K562 (cell line): ENCODE measurements at regions not wholly inside any gene's neighbourhood (a gene's known extent, or its start where the extent isn't known, plus 50 kb on each side); places are given as distances from the start of the nearest gene placed in this dataset.

Source experiments
- ATAC-seq: fragments of 200-7000 bp; cut with Tn5 transposase; 3 replicates; pipeline ENCODE4 v1.9.1; 2020; ENCODE audit warnings: moderate library complexity
- BruUV-seq: library from RNA; stranded (reverse); fragments of 400-500 nt; replicated peaks from 2 replicates; lab custom pipeline; 2021; lab: Mats Ljungman, UMichigan
- CTCF ChIA-PET: fragments of 300-600 bp; formaldehyde crosslinking; extraction: SDS; loops from one replicate; lab custom pipeline; 2021; ENCODE audit warnings: low intra/inter-chr PET ratio; lab: Yijun Ruan, JAX
- POLR2A ChIA-PET: fragments of 300-600, 350-650 bp; sonication (Branson Sonifier 250); formaldehyde crosslinking; extraction: SDS; loops from one replicate; lab custom pipeline; 2021; ENCODE audit warnings: antibody characterized with exemption, inconsistent platforms; lab: Yijun Ruan, JAX
- DNase-seq, 4 experiments: peaks; one replicate each; pipeline versions ENCODE4 v3.0.0 to v3.0.0-alpha.2; 2011 to 2018; ENCODE audit warnings: low spot score in 3 of 4, mixed read lengths in 3 of 4; ENCODE audit errors: extremely low read depth in 1 of 4
- FAIRE-seq: peaks from 2 replicates; lab custom pipeline; 2011; peaks lifted over from hg19 to GRCh38; lab: Jason Lieb, UNC
- H2AFZ ChIP-seq: 2 replicates; pipeline ENCODE4 v1.6.0; 2011; ENCODE audit warnings: low read depth, low read length, control low read depth, inconsistent platforms
- H3K27ac ChIP-seq: fragments of 200-600 bp; 3 replicates; pipeline ENCODE4 v1.8.0; 2011; ENCODE audit warnings: low read depth, mild to moderate bottlenecking, control low read depth, inconsistent platforms, low read length, moderate library complexity, mixed read lengths; ENCODE audit errors: extremely low read depth
- H3K27me3 ChIP-seq, 2 experiments: fragments of 300-600 bp in 1 of 2; 2 replicates in 1 of 2; 3 replicates in 1 of 2; pipeline versions ENCODE4 v1.6.0 to v1.8.0; 2011; ENCODE audit warnings: inconsistent platforms in 2 of 2, low read length in 2 of 2, mild to moderate bottlenecking in 1 of 2, mixed read lengths in 1 of 2, moderate library complexity in 1 of 2; ENCODE audit not compliant: control insufficient read depth in 2 of 2, insufficient read depth in 2 of 2
- H3K36me3 ChIP-seq: fragments of 300-600 bp; 3 replicates; pipeline ENCODE4 v1.8.0; 2011; ENCODE audit warnings: mild to moderate bottlenecking, low read length, inconsistent platforms; ENCODE audit not compliant: control insufficient read depth, insufficient read depth
- H3K4me1 ChIP-seq, 2 experiments: fragments of 200-600 bp in 1 of 2; replicated peaks in 1 of 2; 2 replicates in 1 of 2; 3 replicates in 1 of 2; pipeline versions ENCODE4 v1.5.1 to v1.8.0; 2011; ENCODE audit warnings: inconsistent platforms in 2 of 2, low read length in 2 of 2, mild to moderate bottlenecking in 1 of 2, mixed read lengths in 1 of 2, moderate library complexity in 1 of 2; ENCODE audit not compliant: control insufficient read depth in 2 of 2, insufficient read depth in 2 of 2
- H3K4me2 ChIP-seq: 2 replicates; pipeline ENCODE4 v1.6.1; 2011; ENCODE audit warnings: low read length, control low read depth, inconsistent platforms, mixed read lengths; ENCODE audit not compliant: insufficient read depth
- H3K4me3 ChIP-seq: fragments of 200-600 bp; sonication (generic), shearing (Covaris generic); 2 replicates; pipeline ENCODE4 v1.5.1; 2016; ENCODE audit warnings: control low read depth, inconsistent platforms
- H3K79me2 ChIP-seq: fragments of 200-600 bp; 3 replicates; pipeline ENCODE4 v1.8.0; 2011; ENCODE audit warnings: low read length, inconsistent platforms; ENCODE audit not compliant: control insufficient read depth, insufficient read depth
- H3K9ac ChIP-seq, 2 experiments: 2 replicates each; pipeline versions ENCODE4 v1.6.0 to v1.6.1; 2011; ENCODE audit warnings: low read depth in 2 of 2, low read length in 2 of 2, control low read depth in 1 of 2, inconsistent platforms in 1 of 2, mild to moderate bottlenecking in 1 of 2, mixed read lengths in 1 of 2; ENCODE audit not compliant: insufficient read depth in 1 of 2
- H3K9me1 ChIP-seq: one replicate; pipeline ENCODE4 v1.6.0; 2011; ENCODE audit warnings: inconsistent platforms, mild to moderate bottlenecking, low read length, moderate library complexity; ENCODE audit not compliant: control insufficient read depth, insufficient read depth
- H3K9me3 ChIP-seq: replicated peaks from 2 replicates; pipeline ENCODE4 v1.5.1; 2011; ENCODE audit warnings: low read depth, low read length, inconsistent platforms; ENCODE audit not compliant: control insufficient read depth, insufficient read depth
- H4K20me1 ChIP-seq: replicated peaks from 2 replicates; pipeline ENCODE4 v1.6.1; 2011; ENCODE audit warnings: low read length, inconsistent platforms, mixed read lengths; ENCODE audit not compliant: control insufficient read depth, insufficient read depth
- ATF2 ChIP-seq: sonication (generic); formaldehyde crosslinking; IDR thresholded peaks from 2 replicates; pipeline ENCODE4 v1.8.1; 2022; ENCODE audit warnings: missing genetic modification reagents
- EGR1 ChIP-seq: fragments of 450-650 bp; conservative IDR thresholded peaks from 2 replicates; pipeline ENCODE4 v1.6.1; 2017; ENCODE audit warnings: mild to moderate bottlenecking
- KDM1A ChIP-seq, 2 experiments: fragments of 450-650 bp; IDR thresholded peaks; 2 replicates each; pipeline ENCODE4 v1.6.1; 2016; ENCODE audit warnings: mild to moderate bottlenecking in 2 of 2
- MAFF ChIP-seq: IDR thresholded peaks from 2 replicates; pipeline ENCODE4 v1.6.1; 2012; ENCODE audit warnings: low read length, improper control_type of control experiment
- MXI1 ChIP-seq: IDR thresholded peaks from 2 replicates; pipeline ENCODE4 v1.6.1; 2011; ENCODE audit warnings: low read depth, mild to moderate bottlenecking, improper control_type of control experiment, low read length
- RBM25 ChIP-seq: fragments of 200-400 bp; formaldehyde crosslinking; IDR thresholded peaks from 2 replicates; pipeline ENCODE4 v1.6.1; 2018; ENCODE audit warnings: low read length, low read depth, moderate library complexity; ENCODE audit not compliant: severe bottlenecking
- SMAD1 ChIP-seq: fragments of 150-350 bp; IDR thresholded peaks from 2 replicates; pipeline ENCODE4 v1.6.1; 2014; ENCODE audit warnings: low read length, low read depth; ENCODE audit not compliant: partially characterized antibody
- STAG1 ChIP-seq: sonication (generic); formaldehyde crosslinking; IDR thresholded peaks from 2 replicates; pipeline ENCODE4 v1.5.0; 2020; ENCODE audit warnings: missing genetic modification reagents, borderline replicate concordance
- VEZF1 ChIP-seq: fragments of 200-800 bp; sonication (Bioruptor generic); IDR thresholded peaks from 2 replicates; pipeline ENCODE4 v1.6.1; 2017; ENCODE audit warnings: missing genetic modification characterization, missing compliant biosample characterization
- ZBTB43 ChIP-seq: sonication (generic); formaldehyde crosslinking; IDR thresholded peaks from 2 replicates; pipeline ENCODE4 v1.8.0; 2023; ENCODE audit warnings: mild to moderate bottlenecking, missing genetic modification reagents
- ZNF175 ChIP-seq: fragments of 200-800 bp; sonication (Bioruptor generic); IDR thresholded peaks from 2 replicates; pipeline ENCODE4 v1.6.1; 2016; ENCODE audit warnings: low read depth, mild to moderate bottlenecking, missing genetic modification characterization, missing compliant biosample characterization
- WGBS: fragments of 100-300 bp; shearing (Covaris generic); methylation state at CpG from one replicate; pipeline ENCODE4 v1.1.6; 2016; ENCODE audit warnings: low coverage, mixed read lengths; ENCODE audit not compliant: insufficient coverage; ENCODE audit errors: missing lambda C conversion rate; 5-methylcytosine and 5-hydroxymethylcytosine counted together
- in situ Hi-C: fragments of 300-500 bp; cut with MboI; formaldehyde crosslinking; loops from 4 replicates; pipeline ENCODE4 v1.15.0; 2018; ENCODE audit warnings: inconsistent platforms, mixed read lengths
- intact Hi-C: fragments of 100-400 bp; cut with micrococcal nuclease; formaldehyde crosslinking; loops from 2 replicates; pipeline ENCODE4 v1.14.2; 2022

- FAIRE-seq, result no peak
- POLR2A ChIA-PET, result no interaction called here
- no TSS peak for BruUV-seq
Observed at GRCh38 chr16:85182774-85183173, 70.5 kb upstream of the CIBAR2 start.

GRCh38 chr16:85183564-85183963, 71.3 kb upstream of the CIBAR2 start:
- in situ Hi-C loops (no loop called here), intact Hi-C loops (no loop called here)
- Histone ChIP-seq H3K4me2 (no peak overlapping the region), H2AFZ (no peak overlapping the region), H3K4me3 (no peak overlapping the region), H3K9me3 (no peaks in the 10 kb centered on the region), H3K9ac (no peak overlapping the region), H3K79me2 (peaks cover 50% of the 10 kb centered on the region), H3K36me3 (peaks cover 39% of the 10 kb centered on the region; the same call in 2 of the 3 replicates), H3K9me1 (peaks cover 7% of the 10 kb centered on the region), H4K20me1 (peaks cover 38% of the 10 kb centered on the region), H3K27ac (no peak overlapping the region), H3K4me1 (peaks cover 10 to 49% of the 10 kb centered on the region in 2 experiments), H3K27me3 (no peaks in the 10 kb centered on the region)
- ATAC-seq, result no peak
- no peak for DNase-seq
- no TSS peak for BruUV-seq
- ChIA-PET CTCF (no interaction called here), POLR2A (no interaction called here)
- WGBS, result 71% methylated on average over 5 of the region's 5 CpGs
- no peak for FAIRE-seq
- no peak for TF ChIP-seq SMAD1
- peak; percentile 74 for TF ChIP-seq RBM25
- no peak for TF ChIP-seq MXI1
- no peak for TF ChIP-seq VEZF1 (CRISPR knock-in tag)
- TF ChIP-seq KDM1A (IDR thresholded peaks at IDR 0.05), result peak in 1 of 2 experiments; percentile 25; a peak in 1 of 4 replicates
- TF ChIP-seq ZNF175, result no peak
- 0 out of 2 replicates have a peak, but pooled peaks have one; percentile 20 for TF ChIP-seq ATF2 (CRISPR knock-in tag)
- TF ChIP-seq MAFF, result no peak

More at GRCh38 chr16:85182774-85183173, 70.5 kb upstream of the CIBAR2 start:
- intact Hi-C loops (no loop called here), in situ Hi-C loops (no loop called here)
- DNase-seq (no peak), ATAC-seq (no peak)
- Histone ChIP-seq H3K79me2 (peaks cover 57% of the 10 kb centered on the region), H3K9ac (peak overlapping the region in 1 of 2 experiments; percentile 29; a peak in 1 of 4 replicates), H3K9me3 (no peaks in the 10 kb centered on the region), H3K4me1 (peaks cover 10 to 41% of the 10 kb centered on the region in 2 experiments), H3K27ac (no peak overlapping the region), H2AFZ (no peak overlapping the region), H3K36me3 (peaks cover 42% of the 10 kb centered on the region; the same call in 2 of the 3 replicates), H3K4me2 (no peak overlapping the region), H4K20me1 (peaks cover 41% of the 10 kb centered on the region), H3K4me3 (no peak overlapping the region), H3K27me3 (no peaks in the 10 kb centered on the region), H3K9me1 (peaks cover 7% of the 10 kb centered on the region)
- TF ChIP-seq STAG1 (CRISPR knock-in tag) (no peak), EGR1 (0 out of 2 replicates have a peak, but pooled peaks have one; percentile 38), ZBTB43 (CRISPR knock-in tag) (peak; percentile 7; the same call in 1 of the 2 replicates)
- WGBS, result 90% methylated on average over 12 of the region's 13 CpGs
- CTCF ChIA-PET, result no interaction called here
